Smooth muscle cell (in vitro differentiated cells): ENCODE measurements at regions not wholly inside any gene's neighbourhood (a gene's known extent, or its start where the extent isn't known, plus 50 kb on each side); places are given as distances from the start of the nearest gene placed in this dataset.

Source experiments
- DNase-seq: peaks from one replicate; lab custom pipeline; 2025; ENCODE audit not compliant: unreplicated experiment; lab: John Stamatoyannopoulos, UW
- H2AFZ ChIP-seq: fragments of 200-600 bp; sonication (generic); 2 replicates; pipeline ENCODE4 v1.6.0; 2016; ENCODE audit warnings: antibody characterized with exemption, low read depth, mild to moderate bottlenecking
- H3F3A ChIP-seq: fragments of 200-600 bp; sonication (generic); 2 replicates; pipeline ENCODE4 v1.6.0; 2017; ENCODE audit warnings: antibody characterized with exemption, low read depth
- H3K27ac ChIP-seq: fragments of 200-600 bp; sonication (generic); 2 replicates; pipeline ENCODE4 v1.5.1; 2016; ENCODE audit warnings: low read depth, mild to moderate bottlenecking
- H3K27me3 ChIP-seq: fragments of 200-600 bp; sonication (generic); 2 replicates; pipeline ENCODE4 v1.6.1; 2016; ENCODE audit warnings: low read depth, mild to moderate bottlenecking
- H3K36me3 ChIP-seq: fragments of 200-600 bp; sonication (generic); 2 replicates; pipeline ENCODE4 v1.5.1; 2016; ENCODE audit warnings: low read depth
- H3K4me1 ChIP-seq: fragments of 200-600 bp; sonication (generic); 2 replicates; pipeline ENCODE4 v1.5.1; 2016; ENCODE audit warnings: low read depth
- H3K4me2 ChIP-seq: fragments of 200-600 bp; sonication (generic); 2 replicates; pipeline ENCODE4 v1.6.0; 2016; ENCODE audit warnings: mild to moderate bottlenecking
- H3K4me3 ChIP-seq: fragments of 200-600 bp; sonication (generic); 2 replicates; pipeline ENCODE4 v1.5.1; 2016; ENCODE audit warnings: mild to moderate bottlenecking
- H3K79me2 ChIP-seq: fragments of 200-600 bp; sonication (generic); 2 replicates; pipeline ENCODE4 v1.6.0; 2016; ENCODE audit warnings: low read depth, mild to moderate bottlenecking
- H3K9ac ChIP-seq: fragments of 200-600 bp; sonication (generic); 2 replicates; pipeline ENCODE4 v1.6.0; 2016; ENCODE audit warnings: low read depth
- H3K9me3 ChIP-seq: fragments of 200-600 bp; sonication (generic); replicated peaks from 2 replicates; pipeline ENCODE4 v1.5.1; 2016; ENCODE audit warnings: low read depth
- H4K20me1 ChIP-seq: fragments of 200-600 bp; sonication (generic); 2 replicates; pipeline ENCODE4 v1.6.0; 2016; ENCODE audit warnings: low read depth
- CTCF ChIP-seq: fragments of 200-600 bp; sonication (generic); IDR thresholded peaks from 2 replicates; pipeline ENCODE4 v1.5.1; 2017; ENCODE audit warnings: borderline replicate concordance, mild to moderate bottlenecking, antibody characterized with exemption; ENCODE audit not compliant: insufficient read depth, poor library complexity, severe bottlenecking
- WGBS: methylation state at CpG from one replicate; pipeline ENCODE4 v1.1.7; 2016; ENCODE audit warnings: low lambda C conversion rate; 5-methylcytosine and 5-hydroxymethylcytosine counted together

DNA sequence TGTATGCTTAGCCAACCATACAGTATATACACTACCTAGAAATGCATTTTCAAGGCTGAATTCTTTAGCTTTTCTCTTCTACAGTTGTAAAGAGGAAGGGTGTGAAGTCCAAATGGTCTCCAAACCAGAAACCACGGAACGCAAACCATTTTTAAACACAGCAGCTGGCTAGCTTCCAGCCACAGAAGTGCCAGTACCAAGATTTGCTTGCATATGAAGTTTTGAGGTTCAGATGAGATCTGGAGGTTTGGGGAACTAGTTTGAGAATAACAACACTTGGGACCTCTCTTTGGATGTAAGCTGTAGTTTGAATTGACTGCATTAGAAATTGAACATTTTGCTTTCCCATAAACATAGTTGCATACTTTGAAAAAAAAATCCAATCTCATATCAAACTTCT is 1243.5 kb downstream of the EFNB2 start:
- no peak for TF ChIP-seq CTCF
- 87% methylated on average over 2 of the region's 2 CpGs for WGBS
- Histone ChIP-seq H2AFZ (no peak overlapping the region), H3K27me3 (no peaks in the 10 kb centered on the region), H3K27ac (no peak overlapping the region), H3K4me3 (no peak overlapping the region), H3K9me3 (no peaks in the 10 kb centered on the region), H3K36me3 (no peaks in the 10 kb centered on the region), H3F3A (no peaks in the 10 kb centered on the region), H3K79me2 (no peaks in the 10 kb centered on the region), H3K4me1 (no peaks in the 10 kb centered on the region), H3K4me2 (no peak overlapping the region), H3K9ac (no peak overlapping the region), H4K20me1 (no peaks in the 10 kb centered on the region)
- no peak for DNase-seq

- Histone ChIP-seq H2AFZ (no peak overlapping the region), H3K9ac (no peak overlapping the region), H4K20me1 (no peaks in the 10 kb centered on the region), H3K27me3 (no peaks in the 10 kb centered on the region), H3K4me1 (no peaks in the 10 kb centered on the region), H3K4me3 (no peak overlapping the region), H3K27ac (no peak overlapping the region), H3F3A (no peaks in the 10 kb centered on the region), H3K4me2 (no peak overlapping the region), H3K79me2 (no peaks in the 10 kb centered on the region), H3K9me3 (no peaks in the 10 kb centered on the region), H3K36me3 (no peaks in the 10 kb centered on the region)
- 83% methylated on average over 1 of the region's 1 CpG for WGBS
- no peak for TF ChIP-seq CTCF
- no peak for DNase-seq
These were observed 1244.9 kb downstream of the EFNB2 start for GRCh38 chr13:105290596-105290995.

DNA sequence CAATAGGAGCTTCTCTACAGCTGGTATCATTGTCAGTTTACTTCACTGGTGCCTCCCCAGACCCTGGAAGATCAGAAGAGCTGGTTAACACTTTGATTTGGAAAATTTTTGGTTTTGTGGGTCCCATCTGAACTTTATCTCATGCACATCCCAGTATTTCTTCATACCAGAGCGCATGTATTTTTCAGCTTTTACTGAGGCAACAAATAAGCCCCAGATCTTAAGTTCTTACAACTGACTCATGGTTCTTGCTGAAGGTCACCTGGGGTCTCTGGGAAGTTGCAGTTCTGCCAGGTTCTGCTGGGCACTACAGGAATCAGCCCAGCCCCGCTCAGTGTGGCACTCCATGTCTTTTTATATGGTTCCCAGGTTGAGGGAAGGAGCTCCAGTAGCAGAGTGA is 1249.9 kb downstream of the EFNB2 start:
- WGBS = 93% methylated on average over 2 of the region's 2 CpGs
- Histone ChIP-seq H3K9ac (no peak overlapping the region), H3F3A (no peaks in the 10 kb centered on the region), H3K27me3 (no peaks in the 10 kb centered on the region), H4K20me1 (no peaks in the 10 kb centered on the region), H3K9me3 (no peaks in the 10 kb centered on the region), H3K4me3 (no peak overlapping the region), H2AFZ (no peak overlapping the region), H3K4me2 (no peak overlapping the region), H3K4me1 (peaks cover 13% of the 10 kb centered on the region), H3K36me3 (no peaks in the 10 kb centered on the region), H3K79me2 (no peaks in the 10 kb centered on the region), H3K27ac (no peak overlapping the region)
- no peak for DNase-seq
- TF ChIP-seq CTCF = no peak

GRCh38 chr13:105282406-105283285 is 1252.8 kb downstream of the EFNB2 start:
- H3K4me3 ChIP-seq = no peak overlapping the region
- no peak for DNase-seq
- no peaks in the 10 kb centered on the region for H3F3A ChIP-seq
- H2AFZ ChIP-seq = no peak overlapping the region
- no peaks in the 10 kb centered on the region for H3K27me3 ChIP-seq
- 88% methylated on average over 14 of the region's 14 CpGs for WGBS
- no peak overlapping the region for H3K27ac ChIP-seq
- H3K4me1 ChIP-seq = peaks cover 13% of the 10 kb centered on the region
- no peak overlapping the region for H3K9ac ChIP-seq
- H3K79me2 ChIP-seq = no peaks in the 10 kb centered on the region
- no peaks in the 10 kb centered on the region for H3K9me3 ChIP-seq
- H3K4me2 ChIP-seq = no peak overlapping the region
- TF ChIP-seq CTCF = no peak
- H4K20me1 ChIP-seq = no peaks in the 10 kb centered on the region
- H3K36me3 ChIP-seq = no peaks in the 10 kb centered on the region
